IMR-90 (cell line): ENCODE measurements at regions not wholly inside any gene's neighbourhood (a gene's known extent, or its start where the extent isn't known, plus 50 kb on each side); places are given as distances from the start of the nearest gene placed in this dataset.

Experiments used
- ATAC-seq: fragments of 200-7000 bp; cut with Tn5 transposase; 2 replicates; pipeline ENCODE4 v1.9.1; 2020; ENCODE audit warnings: low read depth, mild to moderate bottlenecking, moderate library complexity
- BruUV-seq: library from RNA; stranded (reverse); fragments of 400-500 nt; replicated peaks from 2 replicates; lab custom pipeline; 2021; lab: Mats Ljungman, UMichigan
- CTCF ChIA-PET: fragments of 300-600 bp; formaldehyde crosslinking; extraction: SDS; loops from one replicate; lab custom pipeline; 2021; ENCODE audit warnings: antibody characterized with exemption; lab: Yijun Ruan, JAX
- POLR2A ChIA-PET: fragments of 300-600 bp; sonication (Branson Sonifier 250); formaldehyde crosslinking; loops from one replicate; lab custom pipeline; 2022; ENCODE audit warnings: antibody characterized with exemption; ENCODE audit not compliant: unreplicated experiment; lab: Charles Lee
- DNase-seq: peaks from one replicate; pipeline ENCODE4 v3.0.0; 2013
- H2AFZ ChIP-seq: replicated peaks from 2 replicates; pipeline ENCODE3; 2013; ENCODE audit warnings: low read length, mild to moderate bottlenecking; ENCODE audit not compliant: poor library complexity
- H2AK5ac ChIP-seq: 2 replicates; pipeline ENCODE4 v1.6.1; 2013; ENCODE audit warnings: low read depth, low read length, inconsistent platforms
- H2AK9ac ChIP-seq: replicated peaks from 2 replicates; pipeline ENCODE3; 2013; ENCODE audit warnings: mild to moderate bottlenecking, low read depth, low read length, moderate library complexity; ENCODE audit not compliant: poor library complexity
- H2BK120ac ChIP-seq: 2 replicates; pipeline ENCODE4 v1.6.1; 2013; ENCODE audit warnings: low read depth, low read length, inconsistent platforms
- H2BK15ac ChIP-seq: 3 replicates; pipeline ENCODE4 v1.6.1; 2013; ENCODE audit warnings: low read depth, low read length, inconsistent platforms
- H2BK20ac ChIP-seq: 2 replicates; pipeline ENCODE4 v1.6.1; 2013; ENCODE audit warnings: low read depth, mild to moderate bottlenecking, inconsistent platforms, low read length, moderate library complexity
- H2BK5ac ChIP-seq: 2 replicates; pipeline ENCODE4 v1.6.1; 2013; ENCODE audit warnings: mild to moderate bottlenecking, low read depth, low read length, inconsistent platforms; ENCODE audit not compliant: poor library complexity, severe bottlenecking
- H3K14ac ChIP-seq: replicated peaks from 2 replicates; pipeline ENCODE4 v1.6.1; 2013; ENCODE audit warnings: low read depth, low read length, inconsistent platforms
- H3K18ac ChIP-seq: 2 replicates; pipeline ENCODE4 v1.6.1; 2013; ENCODE audit warnings: low read depth, low read length, control low read depth
- H3K23ac ChIP-seq: 2 replicates; pipeline ENCODE4 v1.6.1; 2013; ENCODE audit warnings: low read depth, low read length, inconsistent platforms
- H3K27ac ChIP-seq: 2 replicates; pipeline ENCODE4 v1.5.1; 2013; ENCODE audit warnings: mild to moderate bottlenecking, control low read depth, low read length; ENCODE audit not compliant: insufficient read depth
- H3K27me3 ChIP-seq: 2 replicates; pipeline ENCODE4 v1.6.1; 2013; ENCODE audit warnings: low read length; ENCODE audit not compliant: control insufficient read depth, insufficient read depth
- H3K36me3 ChIP-seq: 2 replicates; pipeline ENCODE4 v1.6.1; 2013; ENCODE audit warnings: low read length, mixed read lengths; ENCODE audit not compliant: control insufficient read depth, insufficient read depth
- H3K4ac ChIP-seq: 2 replicates; pipeline ENCODE4 v1.6.1; 2013; ENCODE audit warnings: low read depth, low read length, inconsistent platforms
- H3K4me1 ChIP-seq: 2 replicates; pipeline ENCODE4 v1.6.1; 2013; ENCODE audit warnings: low read length, mixed read lengths; ENCODE audit not compliant: control insufficient read depth, insufficient read depth
- H3K4me2 ChIP-seq: 2 replicates; pipeline ENCODE4 v1.6.1; 2013; ENCODE audit warnings: low read depth, mild to moderate bottlenecking, control low read depth, low read length, moderate library complexity
- H3K4me3 ChIP-seq: 2 replicates; pipeline ENCODE4 v1.5.1; 2013; ENCODE audit warnings: low read depth, mild to moderate bottlenecking, control low read depth, low read length, moderate library complexity; ENCODE audit not compliant: insufficient read depth
- H3K56ac ChIP-seq: 2 replicates; pipeline ENCODE4 v1.6.1; 2013; ENCODE audit warnings: low read length, inconsistent platforms; ENCODE audit not compliant: insufficient read depth; ENCODE audit errors: extremely low read depth
- H3K79me1 ChIP-seq, 2 experiments: 2 replicates each; pipeline ENCODE4 v1.6.1; 2013; ENCODE audit warnings: low read length in 2 of 2, inconsistent platforms in 1 of 2, low read depth in 1 of 2
- H3K9ac ChIP-seq: 2 replicates; pipeline ENCODE4 v1.6.1; 2013; ENCODE audit warnings: low read depth, low read length, control low read depth
- H3K9me1 ChIP-seq: 2 replicates; pipeline ENCODE4 v1.6.1; 2013; ENCODE audit warnings: low read length, inconsistent platforms; ENCODE audit not compliant: insufficient read depth
- H3K9me3 ChIP-seq: 2 replicates; pipeline ENCODE4 v1.6.1; 2013; ENCODE audit warnings: low read length; ENCODE audit not compliant: control insufficient read depth, insufficient read depth
- H4K20me1 ChIP-seq: 2 replicates; pipeline ENCODE4 v1.6.1; 2013; ENCODE audit warnings: low read length, inconsistent platforms; ENCODE audit not compliant: insufficient read depth
- H4K5ac ChIP-seq: 2 replicates; pipeline ENCODE4 v1.6.1; 2013; ENCODE audit warnings: mild to moderate bottlenecking, low read depth, low read length, control low read depth
- H4K8ac ChIP-seq, 2 experiments: 2 replicates each; pipeline ENCODE4 v1.6.1; 2013; ENCODE audit warnings: low read depth in 2 of 2, low read length in 2 of 2, control low read depth in 1 of 2, inconsistent platforms in 1 of 2
- H4K91ac ChIP-seq: 2 replicates; pipeline ENCODE4 v1.6.1; 2013; ENCODE audit warnings: low read depth, low read length, inconsistent platforms; ENCODE audit not compliant: insufficient read depth
- CEBPB ChIP-seq: IDR thresholded peaks from 2 replicates; pipeline ENCODE4 v1.6.1; 2012; ENCODE audit warnings: low read depth, low read length, improper control_type of control experiment
- MXI1 ChIP-seq: IDR thresholded peaks from 2 replicates; pipeline ENCODE4 v1.6.1; 2012; ENCODE audit warnings: low read depth, mild to moderate bottlenecking, low read length, moderate library complexity, borderline replicate concordance
- WGBS, 2 experiments: methylation state at CpG; one replicate each; pipeline versions ENCODE4 v1.1.5 to v1.1.7; 2013; ENCODE audit warnings: missing lambda C conversion rate in 2 of 2; ENCODE audit not compliant: insufficient read length in 1 of 2; ENCODE audit errors: extremely low coverage in 2 of 2; 5-methylcytosine and 5-hydroxymethylcytosine counted together
- dilution Hi-C: fragments of 300-500 bp; cut with HindIII; formaldehyde crosslinking; loops from one replicate; pipeline ENCODE4 v1.14.3; 2018; ENCODE audit warnings: low sequenced_read_pairs; ENCODE audit not compliant: unreplicated experiment
- in situ Hi-C: fragments of 300-500 bp; cut with MboI; formaldehyde crosslinking; loops from 3 replicates; pipeline ENCODE4 v1.14.3; 2019; ENCODE audit warnings: low sequenced_read_pairs, inconsistent platforms, mixed read lengths
- intact Hi-C: fragments of 100-400 bp; cut with micrococcal nuclease; formaldehyde crosslinking; loops from 2 replicates; pipeline ENCODE4 v1.10.0; 2022

GRCh38 chr4:100042235-100042634, 92.2 kb upstream of the H2AZ1 start:
- Histone ChIP-seq H3K79me1 (no peaks in the 10 kb centered on the region), H3K4ac (no peak overlapping the region), H2AK5ac (no peak overlapping the region), H2BK5ac (no peak overlapping the region), H3K27ac (no peak overlapping the region), H4K91ac (no peak overlapping the region), H3K9ac (no peak overlapping the region), H2BK20ac (no peak overlapping the region), H3K23ac (no peak overlapping the region), H3K9me1 (0 out of 2 replicates have a peak, but pooled peaks cover 4% of the 10 kb centered on the region), H4K20me1 (no peaks in the 10 kb centered on the region), H2BK15ac (no peak overlapping the region), H3K4me1 (peaks cover 5% of the 10 kb centered on the region; the same call in 1 of the 2 replicates), H3K56ac (no peak overlapping the region), H3K18ac (no peak overlapping the region), H3K27me3 (peaks cover 2% of the 10 kb centered on the region; the same call in 1 of the 2 replicates), H3K36me3 (no peaks in the 10 kb centered on the region), H3K9me3 (no peaks in the 10 kb centered on the region), H2BK120ac (no peak overlapping the region), H3K14ac (no peak overlapping the region), H3K4me3 (no peak overlapping the region), H4K5ac (no peak overlapping the region), H4K8ac (no peak overlapping the region), H3K4me2 (no peak overlapping the region), H2AK9ac (no peak overlapping the region), H2AFZ (no peak overlapping the region)
- DNase-seq (peak; percentile 60), ATAC-seq (peak; percentile 59)
- intact Hi-C loops (no loop called here), dilution Hi-C loops (no loop called here), in situ Hi-C loops (no loop called here)
- BruUV-seq = no TSS peak
- ChIA-PET POLR2A (no interaction called here), CTCF (interaction anchor here (1.3 kb wide), 1 partner anchor 44 kb away, joined by 3 read pairs; no protein-coding TSS in a partner anchor)
- TF ChIP-seq CEBPB (peak; percentile 86), MXI1 (no peak)
- WGBS, 2 experiments = no CpG with 5 or more reads among the region's 2 CpGs
